C4-2B (cell line): ENCODE measurements at regions not wholly inside any gene's neighbourhood (a gene's known extent, or its start where the extent isn't known, plus 50 kb on each side); places are given as distances from the start of the nearest gene placed in this dataset.

Experiments
- H3K27ac ChIP-seq: fragments of 450-650 bp; 2 replicates; pipeline ENCODE4 v1.5.1; 2017
- CTCF ChIP-seq: fragments of 450-650 bp; conservative IDR thresholded peaks from 2 replicates; pipeline ENCODE4 v1.5.1; 2017; ENCODE audit warnings: mild to moderate bottlenecking
- ZFX ChIP-seq: fragments of 450-650 bp; IDR thresholded peaks from 2 replicates; pipeline ENCODE4 v1.6.1; 2017

GRCh38 chr4:176587920-176588319, 204.8 kb downstream of the VEGFC start:
- TF ChIP-seq ZFX (no peak), CTCF (no peak)
- H3K27ac ChIP-seq: no peak overlapping the region

- TF ChIP-seq CTCF (no peak), ZFX (no peak)
- H3K27ac ChIP-seq: no peak overlapping the region
Observed at GRCh38 chr4:176588436-176588835, 204.3 kb downstream of the VEGFC start.

- TF ChIP-seq CTCF (no peak), ZFX (no peak)
- no peak overlapping the region for H3K27ac ChIP-seq
Observed at GRCh38 chr4:176592976-176593670, 199.6 kb downstream of the VEGFC start.

GRCh38 chr4:176593943-176594342, 198.8 kb downstream of the VEGFC start:
- no peak for TF ChIP-seq ZFX
- TF ChIP-seq CTCF: no peak

GRCh38 chr4:176595257-176595656, 197.5 kb downstream of the VEGFC start:
- no peak overlapping the region for H3K27ac ChIP-seq
- no peak for TF ChIP-seq CTCF
- TF ChIP-seq ZFX: no peak

More at GRCh38 chr4:176593943-176594342, 198.8 kb downstream of the VEGFC start:
- H3K27ac ChIP-seq: no peak overlapping the region

- TF ChIP-seq CTCF (no peak), ZFX (no peak)
- no peak overlapping the region for H3K27ac ChIP-seq
Observed at GRCh38 chr4:176601124-176601523, 191.6 kb downstream of the VEGFC start.

- H3K27ac ChIP-seq: no peak overlapping the region
- no peak for TF ChIP-seq ZFX
- TF ChIP-seq CTCF: no peak
Observed at GRCh38 chr4:176607807-176608206, 184.9 kb downstream of the VEGFC start.
